Panc1 (cell line): ENCODE measurements at regions not wholly inside any gene's neighbourhood (a gene's known extent, or its start where the extent isn't known, plus 50 kb on each side); places are given as distances from the start of the nearest gene placed in this dataset.

ENCODE experiments used
- ATAC-seq: fragments of 200-7000 bp; cut with Tn5 transposase; 2 replicates; pipeline ENCODE4 v1.9.1; 2020; ENCODE audit warnings: mild to moderate bottlenecking, moderate library complexity
- BruUV-seq: library from RNA; stranded (reverse); fragments of 400-500 nt; replicated peaks from 2 replicates; lab custom pipeline; 2021; lab: Mats Ljungman, UMichigan
- CTCF ChIA-PET: fragments of 300-600 bp; sonication (Branson Sonifier 250); formaldehyde crosslinking; loops from one replicate; lab custom pipeline; 2022; ENCODE audit warnings: antibody characterized with exemption; lab: Charles Lee
- POLR2A ChIA-PET: fragments of 300-600 bp; sonication (Branson Sonifier 250); formaldehyde crosslinking; loops from one replicate; lab custom pipeline; 2022; ENCODE audit warnings: antibody characterized with exemption; lab: Charles Lee
- DNase-seq: peaks from one replicate; pipeline ENCODE4 v3.0.0-alpha.2; 2010; ENCODE audit warnings: low read depth, low spot score
- H3K27ac ChIP-seq: 2 replicates; pipeline ENCODE4 v1.5.1; 2011; ENCODE audit warnings: mild to moderate bottlenecking, low read length, inconsistent platforms
- H3K27me3 ChIP-seq: fragments of 200-500 bp; sonication (Bioruptor generic); 2 replicates; pipeline ENCODE4 v1.6.0; 2014; ENCODE audit warnings: low read length, inconsistent platforms; ENCODE audit not compliant: control insufficient read depth, insufficient read depth
- H3K36me3 ChIP-seq: fragments of 200-500 bp; sonication (Bioruptor generic); 2 replicates; pipeline ENCODE4 v1.5.1; 2014; ENCODE audit warnings: inconsistent platforms, mild to moderate bottlenecking, low read length, moderate library complexity; ENCODE audit not compliant: control insufficient read depth, insufficient read depth
- H3K4me1 ChIP-seq: 2 replicates; pipeline ENCODE4 v1.5.1; 2011; ENCODE audit warnings: inconsistent platforms, mild to moderate bottlenecking, low read length, moderate library complexity; ENCODE audit not compliant: control insufficient read depth, insufficient read depth
- H3K4me3 ChIP-seq, 2 experiments: 2 replicates each; pipeline ENCODE4 v1.5.1; 2011 to 2012; ENCODE audit warnings: low read depth in 2 of 2, low read length in 2 of 2, mild to moderate bottlenecking in 2 of 2, inconsistent platforms in 1 of 2, moderate library complexity in 1 of 2
- H3K9me3 ChIP-seq: fragments of 200-500 bp; sonication (Bioruptor generic); 2 replicates; pipeline ENCODE4 v1.5.1; 2014; ENCODE audit warnings: low read depth, mild to moderate bottlenecking, inconsistent platforms, low read length, moderate library complexity; ENCODE audit not compliant: control insufficient read depth, insufficient read depth
- CTCF ChIP-seq: fragments of 450-650 bp; IDR thresholded peaks from 2 replicates; pipeline ENCODE4 v1.5.1; 2017; ENCODE audit warnings: mild to moderate bottlenecking
- REST ChIP-seq, 2 experiments: IDR thresholded peaks; 2 replicates each; pipeline ENCODE4 v1.6.1; 2011 to 2012; ENCODE audit warnings: low read depth in 2 of 2, control low read depth in 1 of 2, low read length in 1 of 2, mild to moderate bottlenecking in 1 of 2, moderate library complexity in 1 of 2; ENCODE audit not compliant: insufficient read depth in 1 of 2
- SIN3A ChIP-seq: IDR thresholded peaks from 2 replicates; pipeline ENCODE4 v1.6.1; 2012; ENCODE audit warnings: low read depth, mild to moderate bottlenecking, low read length, moderate library complexity, borderline replicate concordance; ENCODE audit not compliant: insufficient read depth
- TCF7L2 ChIP-seq: IDR thresholded peaks from 2 replicates; pipeline ENCODE4 v1.6.1; 2011; ENCODE audit warnings: mild to moderate bottlenecking, low read depth, low read length, inconsistent platforms
- in situ Hi-C: cut with HindIII; loops from 2 replicates; pipeline ENCODE4 v1.10.0; 2016; ENCODE audit warnings: low sequenced_read_pairs, low pct_unique_long_range_greater_than_20kb
- intact Hi-C: fragments of 100-400 bp; cut with micrococcal nuclease; formaldehyde crosslinking; loops from one replicate; pipeline ENCODE4 v1.10.0; 2022; ENCODE audit not compliant: unreplicated experiment

DNA sequence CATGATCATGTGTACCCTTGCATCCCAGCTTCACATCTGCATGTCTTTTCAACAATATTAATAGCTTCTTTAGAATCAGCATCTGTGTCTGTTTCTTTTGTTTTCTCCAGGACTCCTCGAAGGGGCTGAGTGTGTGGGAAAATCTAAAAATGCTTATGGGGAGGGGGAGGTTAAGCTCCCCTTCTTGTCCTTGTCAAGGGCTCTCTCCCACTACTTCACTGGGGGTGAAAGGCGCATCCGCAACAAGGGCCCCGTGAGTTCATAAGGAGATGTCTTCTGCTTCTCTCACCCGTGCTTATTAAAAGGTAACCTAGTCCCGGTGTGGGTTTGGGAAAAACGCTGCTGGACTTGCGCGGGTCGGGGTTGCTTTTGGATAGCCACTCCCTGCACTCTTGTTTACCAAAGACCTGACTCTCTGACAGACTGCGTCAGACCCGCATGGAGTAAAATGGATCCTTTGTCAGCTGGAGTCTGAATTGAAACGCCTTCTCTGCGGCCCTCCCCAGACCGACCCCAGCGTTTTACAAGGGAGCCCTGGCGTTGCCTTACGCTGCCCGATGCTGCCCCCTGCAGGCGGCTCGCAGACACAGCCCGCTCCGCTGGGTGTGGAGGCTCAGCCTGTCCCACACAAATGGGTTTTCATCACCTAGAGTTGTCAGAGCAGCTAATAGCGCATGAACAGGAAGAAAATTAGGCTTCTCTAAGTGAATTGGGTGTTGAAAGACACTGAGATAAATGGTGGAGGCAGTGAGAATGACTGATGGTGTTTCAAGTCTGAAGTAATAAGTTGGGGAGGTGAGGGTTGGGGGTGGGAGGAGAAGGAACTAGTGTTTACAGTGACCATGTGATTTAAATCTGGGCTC is 53.8 kb downstream of the IER5 start:
- CTCF ChIA-PET, result interaction anchor here (0.6 to 1.8 kb wide), 8 partner anchors 13 to 412 kb away, joined by 3 to 9 read pairs (median 4); no protein-coding TSS in a partner anchor
- TF ChIP-seq CTCF (peak; percentile 92), TCF7L2 (no peak)
- Histone ChIP-seq H3K27ac (peak overlapping the region; percentile 53), H3K27me3 (no peaks in the 10 kb centered on the region), H3K4me1 (peaks cover 10% of the 10 kb centered on the region), H3K9me3 (no peaks in the 10 kb centered on the region), H3K36me3 (no peaks in the 10 kb centered on the region), H3K4me3 (peak overlapping the region; percentile 19 to 52)
- POLR2A ChIA-PET, result interaction anchor here (0.7 to 0.8 kb wide), 2 partner anchors 53 to 281 kb away, joined by 3 to 4 read pairs; partner anchors contain the start of gene IER5
- in situ Hi-C loops (no loop called here), intact Hi-C loops (loop anchor here (1.0 to 5.0 kb wide), 3 partner anchors 58 to 260 kb away; no protein-coding TSS in a partner anchor)
- DNase-seq, result peak; percentile 64
- no TSS peak for BruUV-seq
- ATAC-seq, result peak; percentile 99

GRCh38 chr1:181143102-181143859 is 54.8 kb downstream of the IER5 start:
- H3K4me1 ChIP-seq, result peaks cover 10% of the 10 kb centered on the region
- CTCF ChIA-PET, result interaction anchor here (0.5 to 1.8 kb wide), 6 partner anchors 14 to 262 kb away, joined by 3 to 9 read pairs (median 4); no protein-coding TSS in a partner anchor
- POLR2A ChIA-PET, result interaction anchor here (0.7 kb wide), 1 partner anchor 282 kb away, joined by 3 read pairs; no protein-coding TSS in a partner anchor
- DNase-seq (no peak), ATAC-seq (no peak)
- no peak for TF ChIP-seq CTCF
- no peak for TF ChIP-seq TCF7L2
- TF ChIP-seq REST (IDR thresholded peaks at IDR 0.05; ENCODE audit: insufficient read depth in 1 of 2, low read depth in 2 of 2, low read length in 1 of 2), result no peak
- no peak for TF ChIP-seq SIN3A
- in situ Hi-C loops (no loop called here), intact Hi-C loops (loop anchor here (5.0 kb wide), 1 partner anchor 261 kb away; no protein-coding TSS in a partner anchor)
- no peaks in the 10 kb centered on the region for H3K9me3 ChIP-seq
- H3K36me3 ChIP-seq, result no peaks in the 10 kb centered on the region
- no peak overlapping the region for H3K4me3 ChIP-seq
- no peak overlapping the region for H3K27ac ChIP-seq
- no peaks in the 10 kb centered on the region for H3K27me3 ChIP-seq
- BruUV-seq, result no TSS peak
